Ascending aorta (tissue), 2 donors: ENCODE measurements at regions not wholly inside any gene's neighbourhood (a gene's known extent, or its start where the extent isn't known, plus 50 kb on each side); places are given as distances from the start of the nearest gene placed in this dataset.

Experiments
- DNase-seq, 2 donors: peaks; one replicate each; pipeline ENCODE4 v3.0.0-alpha.2; 2019; ENCODE audit warnings: low spot score in 2 of 2
- H3K27ac ChIP-seq, 2 donors: fragments of 200-600 bp; sonication (generic); one replicate each; pipeline ENCODE4 v1.5.1; 2016 to 2017; ENCODE audit warnings: mild to moderate bottlenecking in 1 of 2
- H3K27me3 ChIP-seq: fragments of 200-600 bp; sonication (generic); one replicate; pipeline ENCODE4 v1.5.1; 2017
- H3K36me3 ChIP-seq, 2 donors: fragments of 200-600 bp; sonication (generic); one replicate each; pipeline ENCODE4 v1.5.1; 2016
- H3K4me1 ChIP-seq, 2 donors: fragments of 200-600 bp; sonication (generic); one replicate each; pipeline ENCODE4 v1.5.1; 2016 to 2017; ENCODE audit warnings: mild to moderate bottlenecking in 1 of 2
- H3K4me3 ChIP-seq, 2 donors: fragments of 200-600 bp; sonication (generic); one replicate each; pipeline ENCODE4 v1.5.1; 2016 to 2017; ENCODE audit warnings: mild to moderate bottlenecking in 1 of 2
- H3K9me3 ChIP-seq, 2 donors: fragments of 200-600 bp; sonication (generic); one replicate each; pipeline ENCODE4 v1.5.1; 2016
- CTCF ChIP-seq, 3 experiments: fragments of 200-600 bp in 2 of 3; fragments of 450-650 bp in 1 of 3; sonication (generic) in 2 of 3; IDR thresholded peaks; one replicate each; pipeline ENCODE4 v1.5.1; 2016 to 2019; ENCODE audit warnings: antibody characterized with exemption in 3 of 3, mild to moderate bottlenecking in 1 of 3, moderate library complexity in 1 of 3
- intact Hi-C: fragments of 100-400 bp; cut with DNase I; formaldehyde crosslinking; loops from one replicate; pipeline ENCODE4 v1.15.1; 2023

GRCh38 chr9:102047549-102047948, 309.1 kb upstream of the GRIN3A start:
- Histone ChIP-seq H3K4me3 (no peak overlapping the region), H3K9me3 (no peaks in the 10 kb centered on the region), H3K36me3 (no peaks in the 10 kb centered on the region), H3K27ac (no peak overlapping the region), H3K4me1 (no peaks in the 10 kb centered on the region), H3K27me3 (no peaks in the 10 kb centered on the region)
- no peak for DNase-seq
- intact Hi-C loops, result no loop called here
- TF ChIP-seq CTCF (IDR thresholded peaks at IDR 0.05), result no peak

- DNase-seq, result no peak
- no peaks in the 10 kb centered on the region for H3K27me3 ChIP-seq
- no peaks in the 10 kb centered on the region for H3K4me1 ChIP-seq
- H3K9me3 ChIP-seq, result no peaks in the 10 kb centered on the region
- TF ChIP-seq CTCF (IDR thresholded peaks at IDR 0.05), result no peak
- no peak overlapping the region for H3K27ac ChIP-seq
- H3K4me3 ChIP-seq, result no peak overlapping the region
- intact Hi-C loops, result no loop called here
- no peaks in the 10 kb centered on the region for H3K36me3 ChIP-seq
Measured at GRCh38 chr9:102044133-102044532, 305.7 kb upstream of the GRIN3A start.

- H3K27ac ChIP-seq, result no peak overlapping the region
- H3K36me3 ChIP-seq, result no peaks in the 10 kb centered on the region
- H3K9me3 ChIP-seq, result no peaks in the 10 kb centered on the region
- H3K27me3 ChIP-seq, result no peaks in the 10 kb centered on the region
- intact Hi-C loops, result no loop called here
- TF ChIP-seq CTCF (IDR thresholded peaks at IDR 0.05), result no peak
- no peaks in the 10 kb centered on the region for H3K4me1 ChIP-seq
- H3K4me3 ChIP-seq, result no peak overlapping the region
- no peak for DNase-seq
Measured at GRCh38 chr9:102038006-102038405, 299.6 kb upstream of the GRIN3A start.

- Histone ChIP-seq H3K36me3 (no peaks in the 10 kb centered on the region), H3K27me3 (no peaks in the 10 kb centered on the region), H3K27ac (no peak overlapping the region), H3K4me3 (no peak overlapping the region), H3K4me1 (no peaks in the 10 kb centered on the region), H3K9me3 (no peaks in the 10 kb centered on the region)
- intact Hi-C loops, result no loop called here
- DNase-seq, result no peak
- TF ChIP-seq CTCF (IDR thresholded peaks at IDR 0.05), result no peak
Measured at GRCh38 chr9:102035929-102036328, 297.5 kb upstream of the GRIN3A start.

DNA sequence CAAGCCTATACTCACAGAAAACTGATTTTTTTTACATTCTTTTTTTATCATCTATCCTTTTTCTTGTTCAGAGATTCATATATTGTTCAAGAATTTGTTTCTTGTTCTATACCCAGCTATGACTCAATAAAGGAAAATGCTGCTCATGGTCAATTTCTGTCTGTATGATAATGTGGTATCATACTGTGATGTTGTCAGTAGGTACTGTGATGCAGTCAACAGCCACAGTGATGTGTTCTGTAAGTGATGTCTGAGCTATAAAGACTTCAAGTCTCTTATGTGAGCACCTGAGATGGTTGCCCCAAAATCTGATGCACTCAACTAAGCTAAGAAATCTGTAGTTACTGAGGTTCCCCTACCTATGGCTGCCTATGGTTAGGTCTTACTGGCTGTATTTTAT, 294.2 kb upstream of the GRIN3A start:
- DNase-seq, result no peak
- no peaks in the 10 kb centered on the region for H3K9me3 ChIP-seq
- H3K36me3 ChIP-seq, result no peaks in the 10 kb centered on the region
- no peaks in the 10 kb centered on the region for H3K4me1 ChIP-seq
- no peak overlapping the region for H3K27ac ChIP-seq
- H3K27me3 ChIP-seq, result no peaks in the 10 kb centered on the region
- intact Hi-C loops, result no loop called here
- no peak for TF ChIP-seq CTCF (IDR thresholded peaks at IDR 0.05)
- H3K4me3 ChIP-seq, result no peak overlapping the region

DNA sequence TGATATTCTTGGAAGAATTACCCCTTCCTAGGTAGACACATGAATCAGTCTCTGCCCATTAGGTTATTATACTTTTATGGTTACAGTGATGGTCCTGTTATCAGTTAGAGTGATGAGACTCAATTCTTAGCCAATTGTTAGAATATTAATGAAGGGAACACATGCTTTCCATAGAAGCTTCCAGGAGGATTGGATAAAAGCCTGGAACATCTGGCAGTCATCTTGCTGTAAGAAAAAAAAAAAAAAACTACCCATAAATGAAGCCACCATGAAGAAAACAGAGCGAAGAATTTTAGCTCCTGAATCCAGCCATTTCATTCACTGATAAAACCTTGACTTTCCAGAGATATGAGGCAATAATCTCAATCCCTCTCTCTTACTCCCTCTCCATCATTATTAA, 262.5 kb upstream of the GRIN3A start:
- no peaks in the 10 kb centered on the region for H3K9me3 ChIP-seq
- H3K4me3 ChIP-seq, result no peak overlapping the region
- TF ChIP-seq CTCF (IDR thresholded peaks at IDR 0.05), result no peak
- H3K36me3 ChIP-seq, result no peaks in the 10 kb centered on the region
- intact Hi-C loops, result no loop called here
- no peak overlapping the region for H3K27ac ChIP-seq
- no peaks in the 10 kb centered on the region for H3K4me1 ChIP-seq
- no peak for DNase-seq
- no peaks in the 10 kb centered on the region for H3K27me3 ChIP-seq
